A673 (cell line): ENCODE measurements at regions not wholly inside any gene's neighbourhood (a gene's known extent, or its start where the extent isn't known, plus 50 kb on each side); places are given as distances from the start of the nearest gene placed in this dataset.

ENCODE experiments used
- BruUV-seq: library from RNA; stranded (reverse); fragments of 400-500 nt; replicated peaks from 2 replicates; lab custom pipeline; 2021; lab: Mats Ljungman, UMichigan
- CTCF ChIA-PET: fragments of 300-600 bp; sonication (Branson Sonifier 250); formaldehyde crosslinking; loops from one replicate; lab custom pipeline; 2022; ENCODE audit warnings: antibody characterized with exemption; lab: Charles Lee
- POLR2A ChIA-PET: fragments of 300-600 bp; sonication (Branson Sonifier 250); formaldehyde crosslinking; loops from one replicate; lab custom pipeline; 2022; ENCODE audit warnings: antibody characterized with exemption; ENCODE audit not compliant: low non-redundant PET; lab: Charles Lee
- DNase-seq: peaks from one replicate; pipeline ENCODE4 v3.0.0-alpha.2; 2015; ENCODE audit warnings: low spot score
- H3K27ac ChIP-seq: fragments of 200-600 bp; sonication (generic); 2 replicates; pipeline ENCODE4 v1.5.1; 2016; ENCODE audit warnings: mixed run types, low read depth, mild to moderate bottlenecking, mixed read lengths, antibody characterized with exemption, low read length; ENCODE audit not compliant: poor library complexity, severe bottlenecking
- H3K27me3 ChIP-seq: fragments of 200-600 bp; sonication (generic); replicated peaks from 2 replicates; pipeline ENCODE4 v1.6.1; 2017; ENCODE audit warnings: mixed run types, low read depth, mild to moderate bottlenecking, mixed read lengths, antibody characterized with exemption, low read length; ENCODE audit not compliant: insufficient read depth, poor library complexity
- H3K36me3 ChIP-seq: fragments of 200-600 bp; sonication (generic); 2 replicates; pipeline ENCODE4 v1.6.1; 2016; ENCODE audit warnings: mixed run types, mild to moderate bottlenecking, mixed read lengths, antibody characterized with exemption, low read length; ENCODE audit not compliant: insufficient read depth, poor library complexity, severe bottlenecking
- H3K4me1 ChIP-seq: fragments of 200-600 bp; sonication (generic); 2 replicates; pipeline ENCODE4 v1.6.1; 2017; ENCODE audit warnings: mixed run types, mild to moderate bottlenecking, mixed read lengths, antibody characterized with exemption, low read length; ENCODE audit not compliant: insufficient read depth, poor library complexity, severe bottlenecking
- H3K4me3 ChIP-seq: fragments of 200-600 bp; sonication (generic); 2 replicates; pipeline ENCODE4 v1.5.1; 2016; ENCODE audit warnings: low read depth, mixed run types, mild to moderate bottlenecking, mixed read lengths, low read length; ENCODE audit not compliant: poor library complexity, severe bottlenecking
- H3K9me3 ChIP-seq: fragments of 200-600 bp; sonication (generic); 2 replicates; pipeline ENCODE4 v1.6.1; 2016; ENCODE audit warnings: mixed run types, low read depth, mild to moderate bottlenecking, mixed read lengths, antibody characterized with exemption, low read length; ENCODE audit not compliant: poor library complexity, severe bottlenecking
- EZH2 ChIP-seq: fragments of 200-600 bp; sonication (generic); IDR thresholded peaks from 2 replicates; pipeline ENCODE4 v1.6.1; 2017; ENCODE audit warnings: borderline replicate concordance, low read depth, mild to moderate bottlenecking, mixed read lengths, antibody characterized with exemption, low read length; ENCODE audit not compliant: poor library complexity, severe bottlenecking
- intact Hi-C: fragments of 100-400 bp; cut with micrococcal nuclease; formaldehyde crosslinking; loops from one replicate; pipeline ENCODE4 v1.10.0; 2022; ENCODE audit not compliant: unreplicated experiment
- TF ChIP-seq, protein P1 (sequence below): fragments of 300-800, 200-600 bp; sonication (generic); conservative IDR thresholded peaks from 2 replicates; pipeline ENCODE4 v1.5.1; 2017; ENCODE audit warnings: low read depth, mild to moderate bottlenecking, antibody characterized with exemption, low read length, moderate library complexity, mixed read lengths

DNA sequence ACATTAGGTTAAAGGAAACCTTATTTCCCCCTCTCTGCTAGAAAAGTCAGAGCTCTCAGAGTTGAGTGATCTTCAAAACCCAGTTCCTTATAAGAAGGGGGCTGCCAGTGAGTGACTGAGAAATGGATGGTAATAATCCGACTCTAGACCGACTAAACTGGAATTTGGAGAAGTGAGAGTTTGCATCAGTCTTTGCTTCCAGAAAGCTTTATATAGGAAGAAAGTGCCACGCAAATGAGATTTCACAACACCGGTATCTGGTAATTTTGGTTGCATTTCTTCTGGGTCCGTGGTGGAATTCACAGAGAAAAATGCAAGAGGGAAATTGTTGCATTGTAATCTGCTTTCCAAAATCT is 271.4 kb downstream of the MAF start:
- Histone ChIP-seq H3K4me3 (no peak overlapping the region), H3K36me3 (no peaks in the 10 kb centered on the region), H3K4me1 (no peaks in the 10 kb centered on the region), H3K9me3 (no peaks in the 10 kb centered on the region), H3K27me3 (peaks cover 25% of the 10 kb centered on the region), H3K27ac (no peak overlapping the region)
- CTCF ChIA-PET = no interaction called here
- POLR2A ChIA-PET = no interaction called here
- no peak for DNase-seq
- intact Hi-C loops = no loop called here
- BruUV-seq = no TSS peak
- TF ChIP-seq, protein P1, sequence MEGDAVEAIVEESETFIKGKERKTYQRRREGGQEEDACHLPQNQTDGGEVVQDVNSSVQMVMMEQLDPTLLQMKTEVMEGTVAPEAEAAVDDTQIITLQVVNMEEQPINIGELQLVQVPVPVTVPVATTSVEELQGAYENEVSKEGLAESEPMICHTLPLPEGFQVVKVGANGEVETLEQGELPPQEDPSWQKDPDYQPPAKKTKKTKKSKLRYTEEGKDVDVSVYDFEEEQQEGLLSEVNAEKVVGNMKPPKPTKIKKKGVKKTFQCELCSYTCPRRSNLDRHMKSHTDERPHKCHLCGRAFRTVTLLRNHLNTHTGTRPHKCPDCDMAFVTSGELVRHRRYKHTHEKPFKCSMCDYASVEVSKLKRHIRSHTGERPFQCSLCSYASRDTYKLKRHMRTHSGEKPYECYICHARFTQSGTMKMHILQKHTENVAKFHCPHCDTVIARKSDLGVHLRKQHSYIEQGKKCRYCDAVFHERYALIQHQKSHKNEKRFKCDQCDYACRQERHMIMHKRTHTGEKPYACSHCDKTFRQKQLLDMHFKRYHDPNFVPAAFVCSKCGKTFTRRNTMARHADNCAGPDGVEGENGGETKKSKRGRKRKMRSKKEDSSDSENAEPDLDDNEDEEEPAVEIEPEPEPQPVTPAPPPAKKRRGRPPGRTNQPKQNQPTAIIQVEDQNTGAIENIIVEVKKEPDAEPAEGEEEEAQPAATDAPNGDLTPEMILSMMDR = no peak
- no peak for TF ChIP-seq EZH2

DNA sequence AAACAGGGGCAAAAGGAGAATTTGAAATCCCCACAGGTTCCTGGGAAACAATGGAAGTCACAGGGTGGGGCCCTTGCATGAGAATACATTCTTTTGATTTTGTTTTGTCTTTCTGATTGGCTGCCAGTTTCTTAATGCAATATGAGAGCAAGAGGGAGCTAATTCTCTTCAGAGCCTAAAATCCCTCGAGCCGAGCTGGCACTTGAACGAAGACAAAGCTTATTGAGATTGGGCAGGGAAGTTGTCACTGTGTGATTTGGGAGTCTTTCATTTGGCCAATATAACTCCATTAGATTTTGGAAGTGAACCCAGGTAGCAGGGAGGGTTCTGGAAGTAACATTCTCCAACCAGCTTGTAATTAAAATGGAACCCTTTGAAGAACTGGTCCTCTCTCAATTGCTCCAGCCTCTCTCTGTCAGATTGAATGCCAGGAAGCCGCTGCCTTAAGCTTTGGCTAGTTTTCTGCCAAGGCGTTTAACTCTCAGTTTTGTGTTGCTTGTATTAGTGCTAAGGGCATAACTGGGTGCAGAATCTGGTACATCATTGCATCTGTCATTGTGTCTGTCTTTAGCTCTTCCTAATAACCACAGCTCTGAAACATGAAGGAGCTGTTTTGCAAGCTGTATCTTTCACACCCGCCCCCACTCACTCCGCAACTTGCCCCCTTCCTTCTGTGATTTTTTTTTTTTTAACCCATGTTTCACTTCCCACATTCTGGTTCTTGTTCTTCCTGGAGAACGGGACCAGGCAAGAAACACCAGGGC is 272.0 kb downstream of the MAF start:
- H3K27me3 ChIP-seq = peaks cover 25% of the 10 kb centered on the region
- CTCF ChIA-PET = no interaction called here
- H3K36me3 ChIP-seq = no peaks in the 10 kb centered on the region
- no peaks in the 10 kb centered on the region for H3K9me3 ChIP-seq
- POLR2A ChIA-PET = no interaction called here
- H3K4me1 ChIP-seq = no peaks in the 10 kb centered on the region
- no peak for DNase-seq
- no peak overlapping the region for H3K4me3 ChIP-seq
- no peak for TF ChIP-seq EZH2
- TF ChIP-seq, protein P1 = no peak
- intact Hi-C loops = no loop called here
- BruUV-seq = no TSS peak
- no peak overlapping the region for H3K27ac ChIP-seq

DNA sequence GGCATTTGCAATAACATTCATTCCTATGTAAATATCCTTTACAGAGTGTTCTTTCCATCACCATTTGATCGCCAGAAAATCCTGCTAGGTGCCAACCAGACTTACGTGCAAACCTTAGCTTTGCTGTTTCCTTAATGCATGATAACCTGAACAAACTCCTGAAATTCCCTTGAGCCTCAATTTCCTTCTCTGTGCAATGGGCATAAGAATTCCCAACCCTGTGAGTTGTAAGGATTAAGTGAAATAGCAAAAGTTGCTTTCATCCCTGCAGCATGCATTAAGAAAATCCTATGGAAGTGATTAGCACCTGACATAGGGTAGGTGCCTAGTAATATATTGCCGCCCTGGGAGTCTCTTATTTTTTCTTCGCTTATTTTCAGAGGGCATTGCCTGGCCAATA is 272.7 kb downstream of the MAF start:
- no TSS peak for BruUV-seq
- Histone ChIP-seq H3K9me3 (no peaks in the 10 kb centered on the region), H3K27ac (no peak overlapping the region), H3K4me3 (no peak overlapping the region), H3K4me1 (no peaks in the 10 kb centered on the region), H3K36me3 (no peaks in the 10 kb centered on the region), H3K27me3 (peaks cover 25% of the 10 kb centered on the region)
- POLR2A ChIA-PET = no interaction called here
- CTCF ChIA-PET = no interaction called here
- no peak for DNase-seq
- no peak for TF ChIP-seq EZH2
- TF ChIP-seq, protein P1 = no peak
- intact Hi-C loops = no loop called here
